Left forelimb (tissue), 1 donor: ENCODE measurements at regions not wholly inside any gene's neighbourhood (a gene's known extent, or its start where the extent isn't known, plus 50 kb on each side); places are given as distances from the start of the nearest gene placed in this dataset.

Experiments
- DNase-seq: peaks from one replicate; pipeline ENCODE4 v3.0.0-alpha.2; 2018; ENCODE audit warnings: low spot score

DNA sequence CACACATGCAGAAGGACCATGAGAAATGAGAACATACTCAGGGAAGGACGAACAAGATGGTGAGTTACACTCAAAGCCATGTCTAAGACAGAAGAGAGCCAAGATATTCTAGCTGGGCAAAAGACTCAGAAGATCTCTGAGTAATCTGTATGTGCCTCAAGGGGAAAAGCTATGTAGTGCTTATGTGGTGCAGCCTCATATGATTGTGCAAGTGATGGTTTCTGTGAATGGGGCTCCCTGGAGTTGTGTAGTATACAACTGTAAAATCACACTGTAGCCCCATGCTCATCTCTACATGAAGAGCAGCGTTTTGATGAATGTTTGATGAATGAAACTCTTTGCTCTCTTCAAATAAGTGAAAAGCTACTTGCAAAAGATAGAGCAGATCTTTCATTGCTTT lies 57.5 kb downstream of the OSR1 start:
- no peak for DNase-seq

DNA sequence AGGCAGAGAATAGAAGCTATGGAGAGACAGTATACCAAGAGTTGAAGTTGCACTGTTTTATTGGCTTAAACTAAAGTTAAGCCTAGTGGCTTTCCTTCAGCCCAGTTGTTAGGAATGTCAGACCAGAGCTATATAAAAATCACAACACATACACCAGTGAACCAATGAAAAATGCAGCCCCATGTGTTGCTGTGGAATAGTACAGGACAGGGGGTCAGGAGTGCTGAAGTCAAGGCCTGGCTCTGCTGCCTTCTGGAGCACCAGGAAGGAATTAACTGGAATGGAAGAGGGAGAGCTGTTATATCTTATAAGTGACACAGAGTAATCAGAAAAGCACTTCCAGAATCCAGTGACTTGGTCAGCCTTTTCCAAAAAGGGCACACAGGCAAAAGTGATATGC lies 58.9 kb downstream of the OSR1 start:
- DNase-seq, result no peak

- DNase-seq, result no peak
Observed at GRCh38 chr2:19299032-19299431, 59.4 kb downstream of the OSR1 start.

DNA sequence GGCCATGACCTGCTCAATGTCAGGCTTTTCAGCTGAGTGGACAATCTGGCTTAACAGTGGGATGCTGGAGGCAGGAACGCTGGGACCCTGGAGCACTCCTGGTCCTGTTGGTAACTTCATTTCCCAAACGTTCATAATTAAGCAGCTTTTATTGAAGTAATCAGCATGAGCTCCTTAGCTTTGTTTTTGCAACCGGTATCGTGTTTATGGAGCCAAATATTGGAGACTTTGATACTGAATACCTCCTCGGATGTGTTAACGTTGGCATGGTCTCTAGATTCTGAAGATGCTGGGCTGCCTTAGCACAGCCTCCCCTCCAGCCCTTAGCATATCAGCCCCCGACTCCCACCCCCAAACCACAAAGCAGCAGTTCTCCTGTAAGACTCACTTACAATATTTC lies 60.7 kb downstream of the OSR1 start:
- DNase-seq, result no peak

- no peak for DNase-seq
Observed at GRCh38 chr2:19295998-19296502, 62.4 kb downstream of the OSR1 start.

DNA sequence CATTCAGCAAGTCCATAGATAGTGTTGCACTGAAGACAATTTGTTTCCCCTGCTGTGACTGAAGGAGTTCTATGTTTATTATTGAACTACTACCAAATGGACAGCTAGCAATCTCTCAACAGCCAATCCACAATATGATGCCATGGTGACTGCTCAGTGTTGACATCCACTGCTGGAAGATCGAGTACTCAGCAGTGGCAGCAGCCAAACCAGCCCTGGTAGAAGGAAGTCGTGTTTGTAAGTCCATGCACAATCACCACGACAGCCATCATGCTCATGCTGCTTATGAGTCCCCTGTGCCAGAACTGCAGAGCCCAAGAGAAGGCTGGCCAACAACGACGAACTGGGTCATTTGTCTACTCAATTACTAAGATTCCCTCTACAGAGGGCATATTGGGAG lies 66.4 kb downstream of the OSR1 start:
- no peak for DNase-seq

DNA sequence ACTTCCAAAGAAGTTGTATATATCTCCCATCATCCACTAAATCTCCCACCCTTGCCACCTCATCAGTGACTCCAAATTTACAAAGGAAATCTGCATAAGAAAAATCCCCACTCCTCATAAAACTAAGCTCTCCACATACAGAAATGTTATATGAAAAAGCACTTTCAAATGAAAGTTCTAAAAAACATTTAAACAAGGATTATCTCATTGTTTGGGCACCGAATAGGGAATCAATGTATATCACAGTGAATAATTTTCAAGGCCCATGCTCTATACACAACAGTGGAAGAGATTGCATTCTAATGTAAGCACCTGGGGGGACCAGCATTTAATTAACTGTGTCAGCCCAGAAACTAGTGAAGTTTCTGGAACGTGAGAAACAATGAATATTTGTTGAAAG lies 70.1 kb downstream of the OSR1 start:
- no peak for DNase-seq

DNA sequence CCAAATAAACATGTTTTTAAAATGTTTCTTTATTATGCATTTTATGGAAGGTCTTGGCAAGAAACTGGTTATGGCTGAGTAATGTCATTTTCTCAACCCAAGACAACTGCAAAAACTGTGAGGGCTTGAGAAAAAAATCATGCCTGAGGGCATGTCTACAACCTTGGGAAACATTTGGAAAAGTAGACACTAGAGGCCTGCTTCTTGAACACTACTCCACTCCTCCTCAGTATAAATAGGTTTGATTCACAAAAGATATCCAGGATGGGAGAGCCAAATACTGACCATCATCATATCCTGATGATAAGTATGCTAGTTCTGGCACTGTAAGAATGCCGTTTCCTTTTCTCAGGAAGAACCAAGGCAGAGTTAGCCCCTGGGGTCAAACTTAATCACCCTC lies 71.1 kb downstream of the OSR1 start:
- no peak for DNase-seq

DNA sequence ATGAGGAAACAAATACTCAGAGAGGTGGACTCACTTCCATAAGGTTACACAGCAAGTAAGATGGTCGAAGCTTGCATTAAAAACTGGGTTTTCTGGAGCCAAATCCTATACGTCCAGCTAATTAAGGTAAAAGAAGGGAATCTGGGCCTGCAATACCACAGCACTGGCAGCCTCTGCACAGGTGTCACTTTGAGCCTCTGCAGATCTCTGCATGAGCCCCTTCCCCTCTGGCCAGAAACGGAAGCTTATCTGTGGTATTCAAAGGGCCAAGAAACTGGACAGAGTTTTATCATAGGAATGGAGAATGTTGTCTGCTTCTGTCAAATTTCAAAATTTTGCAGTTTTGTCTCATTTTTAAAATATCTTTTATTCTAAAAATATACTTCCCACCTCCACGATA lies 76.1 kb downstream of the OSR1 start:
- DNase-seq, result no peak

DNA sequence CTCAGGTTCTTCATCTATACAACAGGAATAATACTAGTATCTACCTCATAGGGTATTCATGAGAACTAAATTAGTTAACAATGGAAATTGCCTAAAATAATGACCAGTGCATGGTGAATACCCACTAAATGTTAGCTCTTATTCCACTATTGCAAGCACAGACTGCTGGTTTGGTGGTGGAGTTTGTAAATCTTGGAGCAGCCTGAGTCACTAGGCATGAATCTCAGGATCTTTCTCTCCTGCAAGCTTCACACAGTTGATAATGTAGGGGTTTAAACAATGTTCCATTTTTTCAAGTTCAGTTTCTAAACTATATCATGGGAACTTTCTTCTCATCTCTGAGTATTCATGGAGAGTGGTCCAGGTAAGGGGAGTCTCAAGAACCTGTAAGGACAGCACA lies 84.0 kb downstream of the OSR1 start:
- DNase-seq, result no peak

DNA sequence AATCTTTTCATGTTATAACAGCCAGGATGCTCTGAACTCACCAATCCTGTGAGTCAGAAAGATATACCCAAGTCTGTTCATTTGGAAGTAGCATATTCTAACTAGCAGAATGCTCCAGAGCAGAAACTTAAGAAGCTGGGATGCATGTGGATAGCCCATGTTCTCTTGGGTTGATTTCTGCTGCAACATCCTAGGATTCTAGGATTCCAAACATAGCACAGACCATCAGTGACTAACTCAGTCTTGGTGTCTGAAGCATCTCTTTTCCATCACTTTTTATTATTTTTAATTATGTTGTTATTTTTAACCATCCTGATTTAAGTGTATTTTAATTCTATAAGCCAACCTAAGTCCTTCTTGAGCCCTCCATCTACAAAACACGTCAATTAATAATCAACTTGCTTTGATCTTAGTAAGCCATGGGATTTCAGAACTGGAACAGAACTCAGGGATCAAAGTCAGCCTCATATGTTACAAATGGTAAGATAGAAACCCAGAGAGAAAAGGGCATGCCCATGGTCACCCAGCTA lies 85.4 kb downstream of the OSR1 start:
- no peak for DNase-seq

- DNase-seq, result no peak
Observed at GRCh38 chr2:19272039-19272438, 86.4 kb downstream of the OSR1 start.

- DNase-seq, result no peak
Observed at GRCh38 chr2:19264852-19265251, 93.6 kb downstream of the OSR1 start.

GRCh38 chr2:19262150-19262549 lies 96.3 kb downstream of the OSR1 start:
- no peak for DNase-seq

GRCh38 chr2:19261061-19261460 lies 97.4 kb downstream of the OSR1 start:
- no peak for DNase-seq

GRCh38 chr2:19256121-19256601 lies 102.3 kb downstream of the OSR1 start:
- no peak for DNase-seq

DNA sequence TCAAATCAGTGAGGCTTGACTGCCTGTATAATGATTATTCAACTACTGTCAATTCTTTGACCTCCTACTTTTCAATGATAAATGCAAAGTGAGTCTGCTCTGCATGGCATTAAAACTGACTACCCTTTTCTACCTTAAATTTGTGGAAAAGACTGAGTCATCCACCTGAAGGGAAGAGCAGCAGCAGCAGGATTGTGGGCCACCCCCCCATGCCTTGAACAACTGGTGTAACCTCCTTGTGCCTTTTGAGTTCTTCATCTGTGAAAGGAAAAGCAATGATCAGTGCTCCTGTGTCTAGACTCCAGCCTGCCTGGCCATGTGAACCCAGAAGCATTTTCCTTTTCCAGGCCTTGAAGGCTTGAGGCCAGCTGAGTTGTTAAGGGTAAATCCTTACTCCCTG lies 102.9 kb downstream of the OSR1 start:
- no peak for DNase-seq

DNA sequence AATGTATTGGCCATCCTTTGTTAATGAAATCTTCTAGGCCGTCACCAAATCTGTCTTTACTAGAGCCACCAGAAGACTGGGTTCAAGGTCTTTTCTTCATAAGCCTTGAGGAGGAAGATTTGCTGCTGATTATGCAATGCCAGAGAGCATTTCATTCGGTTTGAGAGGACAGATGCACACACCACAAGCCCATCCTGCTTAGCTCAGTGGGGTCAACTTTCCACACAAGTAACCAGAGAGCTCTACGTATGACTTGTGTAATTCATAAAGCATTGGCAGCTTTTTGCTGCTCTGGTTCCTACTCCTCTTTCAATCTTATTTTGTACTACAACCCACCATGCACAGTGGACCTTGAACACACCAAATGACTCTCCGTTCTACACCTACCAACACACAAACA lies 106.9 kb downstream of the OSR1 start:
- no peak for DNase-seq

DNA sequence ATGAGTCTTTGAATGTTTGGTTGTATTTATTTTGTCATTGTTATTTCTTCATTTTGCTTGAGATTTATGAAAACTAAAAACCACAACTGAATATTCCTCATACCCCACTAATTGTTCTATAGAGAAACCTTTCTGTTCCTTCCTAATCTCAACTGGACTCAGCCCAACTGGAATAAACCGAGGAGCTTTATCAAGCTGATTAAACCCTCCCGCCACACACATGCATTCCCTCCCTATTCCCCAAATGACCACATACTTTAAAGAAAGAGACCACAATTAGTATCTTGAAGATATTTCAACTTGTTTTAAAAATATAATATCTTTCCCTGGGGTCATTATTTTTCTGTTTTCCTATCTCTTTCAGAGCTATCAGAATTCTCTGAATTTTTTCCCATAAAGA lies 107.5 kb downstream of the OSR1 start:
- DNase-seq, result no peak

DNA sequence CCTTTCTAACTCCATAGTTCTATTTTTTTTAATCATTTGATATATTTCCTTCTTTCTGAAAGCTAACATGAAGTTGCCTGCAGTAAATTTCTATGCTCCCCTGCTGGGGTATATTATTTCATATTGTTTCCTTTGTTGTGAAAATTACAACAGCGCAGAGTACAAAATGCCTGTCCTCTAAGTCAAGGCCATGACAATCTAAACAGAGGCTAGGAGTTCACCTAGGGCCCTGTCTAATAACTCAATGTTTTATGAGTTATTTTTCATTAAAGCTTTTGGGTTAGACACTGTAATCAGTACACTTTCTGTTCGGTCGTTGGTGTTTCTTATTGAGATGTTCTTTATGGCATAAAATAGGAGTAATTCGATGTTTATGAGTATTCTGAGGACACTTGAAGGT lies 111.2 kb downstream of the OSR1 start:
- DNase-seq, result no peak

- DNase-seq, result no peak
Observed at GRCh38 chr2:19246496-19246895, 111.9 kb downstream of the OSR1 start.

GRCh38 chr2:19244460-19245363 lies 113.7 kb downstream of the OSR1 start:
- no peak for DNase-seq

DNA sequence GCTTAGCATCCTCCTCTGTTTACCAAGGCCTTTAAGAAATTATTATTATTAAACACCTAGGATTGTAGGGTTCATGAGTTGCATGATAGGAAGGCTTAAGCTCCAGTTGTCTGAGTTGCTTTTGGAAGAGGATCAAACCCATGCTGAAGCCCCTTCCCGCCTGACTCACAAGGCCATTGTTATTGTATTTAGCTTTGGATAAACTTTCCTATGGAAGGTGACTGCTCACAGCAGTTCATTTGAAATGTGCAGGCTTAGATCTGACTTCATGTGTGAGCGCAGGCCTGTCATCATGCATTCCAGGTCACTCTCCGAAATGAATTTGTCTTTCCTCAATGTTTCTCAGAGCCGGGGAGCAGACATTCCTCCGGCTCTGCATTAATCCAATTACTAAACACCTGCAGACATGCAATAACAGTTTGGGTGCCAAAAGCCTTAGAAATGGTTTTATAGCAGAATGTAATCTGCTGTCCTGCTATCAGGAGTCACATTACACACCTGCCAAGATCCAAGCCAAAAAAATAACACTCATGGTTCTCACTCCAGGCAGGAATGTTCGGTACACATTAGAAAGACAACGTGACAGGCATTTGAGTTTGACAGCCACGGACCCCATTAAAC lies 119.9 kb downstream of the OSR1 start:
- no peak for DNase-seq
